ENCODE measurements at regions not wholly inside any gene's neighbourhood (a gene's known extent, or its start where the extent isn't known, plus 50 kb on each side); places are given as distances from the start of the nearest gene placed in this dataset.

DNA sequence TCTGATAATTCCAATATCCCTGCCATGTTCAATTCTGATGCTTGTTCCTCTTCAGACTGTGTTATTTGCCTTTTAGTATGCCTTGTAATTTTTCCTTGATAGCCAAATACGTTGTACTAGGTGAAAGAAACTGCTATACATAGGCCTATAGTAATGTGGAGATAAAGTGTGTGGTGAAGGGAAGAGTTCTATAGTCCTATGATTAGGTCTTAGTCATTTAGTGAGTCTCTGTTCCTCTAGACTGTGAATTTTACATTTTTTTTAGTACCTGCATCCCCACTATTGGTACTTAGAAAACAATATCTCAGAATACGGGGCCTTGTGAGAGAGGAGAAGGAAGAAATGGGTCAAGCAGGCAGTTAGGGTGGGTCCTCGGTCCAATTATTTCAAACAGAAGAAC, 59.6 kb upstream of the SEMA3E start:
- TF ChIP-seq, protein P1, sequence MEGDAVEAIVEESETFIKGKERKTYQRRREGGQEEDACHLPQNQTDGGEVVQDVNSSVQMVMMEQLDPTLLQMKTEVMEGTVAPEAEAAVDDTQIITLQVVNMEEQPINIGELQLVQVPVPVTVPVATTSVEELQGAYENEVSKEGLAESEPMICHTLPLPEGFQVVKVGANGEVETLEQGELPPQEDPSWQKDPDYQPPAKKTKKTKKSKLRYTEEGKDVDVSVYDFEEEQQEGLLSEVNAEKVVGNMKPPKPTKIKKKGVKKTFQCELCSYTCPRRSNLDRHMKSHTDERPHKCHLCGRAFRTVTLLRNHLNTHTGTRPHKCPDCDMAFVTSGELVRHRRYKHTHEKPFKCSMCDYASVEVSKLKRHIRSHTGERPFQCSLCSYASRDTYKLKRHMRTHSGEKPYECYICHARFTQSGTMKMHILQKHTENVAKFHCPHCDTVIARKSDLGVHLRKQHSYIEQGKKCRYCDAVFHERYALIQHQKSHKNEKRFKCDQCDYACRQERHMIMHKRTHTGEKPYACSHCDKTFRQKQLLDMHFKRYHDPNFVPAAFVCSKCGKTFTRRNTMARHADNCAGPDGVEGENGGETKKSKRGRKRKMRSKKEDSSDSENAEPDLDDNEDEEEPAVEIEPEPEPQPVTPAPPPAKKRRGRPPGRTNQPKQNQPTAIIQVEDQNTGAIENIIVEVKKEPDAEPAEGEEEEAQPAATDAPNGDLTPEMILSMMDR (conservative IDR thresholded peaks at IDR 0.05; ENCODE audit: low read depth, low read length), result no peak
- no peak for TF ChIP-seq EZH2 (IDR thresholded peaks at IDR 0.05; ENCODE audit: borderline replicate concordance, low read depth, low read length, poor library complexity, severe bottlenecking)
